Activated naive CD4-positive, alpha-beta T cell (primary cell): ENCODE measurements at regions not wholly inside any gene's neighbourhood (a gene's known extent, or its start where the extent isn't known, plus 50 kb on each side); places are given as distances from the start of the nearest gene placed in this dataset.

ENCODE experiments used
- DNase-seq, 4 experiments: peaks; one replicate each; lab custom pipeline; 2025; lab: John Stamatoyannopoulos, UW

DNA sequence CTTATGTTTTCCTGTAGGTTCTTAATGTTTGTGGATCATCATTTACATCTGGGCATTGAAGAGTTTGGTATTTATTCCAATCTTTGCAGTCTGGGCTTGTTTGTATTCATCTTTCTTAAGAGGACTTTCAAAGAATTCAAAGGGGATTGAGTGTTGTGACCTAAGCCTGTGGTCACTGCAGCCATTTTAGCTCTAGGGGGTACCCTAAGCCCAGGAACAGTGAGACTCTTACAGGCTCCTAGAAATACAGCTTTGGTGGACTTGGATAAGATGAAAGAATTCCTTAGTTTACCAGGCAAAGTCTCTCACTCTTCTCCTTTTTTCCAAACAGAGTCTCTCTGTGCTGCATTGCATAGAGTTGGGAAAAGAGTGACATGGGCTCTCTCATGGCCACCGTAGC is 2539.0 kb upstream of the PCDH20 start:
- no peak for DNase-seq

DNA sequence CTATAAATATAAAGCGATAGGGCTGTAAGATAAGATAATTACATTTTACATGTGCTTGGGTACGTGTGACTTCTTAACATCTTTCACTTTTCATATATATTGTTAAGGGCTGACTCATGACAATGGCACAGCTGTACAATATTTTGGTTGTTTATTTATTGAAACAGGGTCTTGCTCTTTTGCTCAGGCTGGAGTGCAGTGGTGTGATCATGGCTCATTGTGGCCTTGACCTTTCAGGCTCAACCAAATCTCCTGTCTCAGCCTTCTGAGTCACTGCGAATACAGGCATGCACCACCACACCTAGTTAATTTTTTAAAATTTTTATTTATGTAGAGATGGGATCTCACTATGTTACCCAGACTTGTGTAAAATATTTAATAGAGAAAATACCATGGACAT is 2532.4 kb upstream of the PCDH20 start:
- no peak for DNase-seq

DNA sequence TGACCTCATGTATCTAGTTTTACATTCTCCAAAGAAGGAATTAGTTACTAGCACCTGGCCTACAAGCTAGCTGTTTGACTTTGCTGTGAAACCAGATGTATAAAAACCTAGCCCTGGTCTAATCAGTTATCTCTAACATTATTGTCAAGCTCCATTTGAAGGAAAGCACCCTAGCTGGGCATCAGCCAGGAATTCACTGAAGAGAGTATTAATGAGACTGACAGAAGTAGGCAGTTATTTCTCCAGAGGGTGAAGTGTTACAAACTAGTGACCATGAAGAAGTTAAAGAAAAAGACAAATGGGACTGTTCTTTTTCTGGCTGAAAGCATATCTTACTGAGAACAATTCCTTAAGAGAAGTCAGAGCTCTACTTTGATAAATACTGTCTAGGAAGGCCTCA is 2529.3 kb upstream of the PCDH20 start:
- DNase-seq, result no peak

DNA sequence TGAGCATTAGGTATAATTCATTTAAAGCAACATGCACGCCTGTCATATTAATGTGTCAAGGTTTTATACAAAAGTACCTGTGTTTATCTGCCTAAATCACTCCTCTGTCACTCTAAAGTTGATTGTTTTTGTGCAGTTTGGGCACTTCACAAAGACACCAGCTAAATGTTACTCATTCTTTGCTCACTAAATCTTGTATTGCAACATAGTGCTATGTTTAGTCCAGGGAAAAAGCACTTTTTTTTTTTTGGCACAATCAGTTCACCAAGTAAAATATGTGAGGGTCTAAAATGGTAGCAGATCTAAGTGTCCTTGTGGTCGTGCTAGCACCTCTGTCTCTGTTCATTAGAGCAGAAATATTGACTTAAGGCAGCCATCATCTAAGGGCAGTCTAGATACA is 2526.7 kb upstream of the PCDH20 start:
- no peak for DNase-seq

DNA sequence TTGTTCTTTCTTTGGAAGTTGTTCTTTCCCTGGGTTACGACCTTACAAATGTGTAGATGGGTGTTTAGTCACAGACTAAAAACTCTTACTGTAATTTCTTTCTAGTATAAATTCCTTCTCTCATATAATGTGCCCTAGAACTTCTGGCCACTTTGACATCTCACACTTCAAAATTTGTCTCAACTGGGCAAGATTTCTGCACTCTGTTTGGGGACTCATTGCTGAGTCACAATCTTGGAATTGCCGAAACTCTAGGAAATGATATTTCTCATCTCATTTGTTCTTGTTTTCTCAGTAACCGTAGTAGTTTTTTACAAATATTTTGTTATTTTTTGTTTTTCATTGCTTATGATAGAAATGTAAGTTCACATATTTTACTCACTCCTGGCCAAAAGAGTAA is 2523.2 kb upstream of the PCDH20 start:
- DNase-seq, result no peak

DNA sequence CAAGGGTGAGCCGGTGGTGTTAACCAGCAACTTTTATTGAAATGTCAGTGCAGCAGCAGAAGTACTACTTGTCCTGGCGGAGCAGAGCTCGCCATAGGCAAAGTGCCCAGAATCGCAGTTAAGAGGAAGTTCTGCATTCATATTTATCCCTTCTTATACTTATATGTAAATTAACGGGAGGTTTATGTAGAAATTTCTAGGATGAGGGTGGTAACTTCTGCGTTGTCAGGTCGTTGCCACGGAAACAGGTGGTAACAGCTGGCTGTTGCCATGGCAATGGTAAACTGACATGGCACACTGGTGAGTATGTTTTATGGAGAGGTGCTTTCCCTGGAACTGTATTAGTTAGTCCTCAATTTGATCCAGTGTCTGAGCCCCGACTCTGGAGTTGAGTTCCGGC is 2494.9 kb upstream of the PCDH20 start:
- DNase-seq, result no peak

DNA sequence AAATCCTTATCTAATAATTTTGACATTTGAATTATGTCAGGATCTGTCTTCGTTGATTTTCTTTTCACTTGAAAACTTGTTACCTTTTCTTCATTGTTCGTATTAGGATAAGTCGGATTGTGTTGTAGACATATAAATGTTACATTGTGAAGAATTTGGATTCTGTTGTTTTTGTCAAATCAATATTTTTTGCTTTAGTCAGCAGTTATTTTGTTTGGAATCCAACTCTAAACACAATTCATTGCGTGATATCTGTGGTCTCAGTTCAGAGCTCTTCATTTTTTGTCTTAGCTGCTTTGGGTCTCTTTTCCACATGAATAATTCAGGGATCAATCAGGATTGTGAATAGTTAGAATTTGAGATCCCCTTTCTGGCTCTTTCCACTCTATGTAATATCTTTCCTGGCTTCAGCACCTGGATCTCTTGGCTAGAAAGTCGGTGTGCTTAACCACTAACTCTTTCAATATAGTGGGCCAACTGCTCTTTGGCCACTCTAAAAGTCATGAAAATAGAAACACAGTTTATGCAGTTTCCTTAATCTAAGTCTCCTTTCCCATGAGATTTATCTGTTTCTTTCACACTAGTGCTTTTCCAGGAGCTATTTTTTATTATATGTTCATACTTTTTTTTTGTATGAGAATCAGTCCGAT is 2494.2 kb upstream of the PCDH20 start:
- no peak for DNase-seq

DNA sequence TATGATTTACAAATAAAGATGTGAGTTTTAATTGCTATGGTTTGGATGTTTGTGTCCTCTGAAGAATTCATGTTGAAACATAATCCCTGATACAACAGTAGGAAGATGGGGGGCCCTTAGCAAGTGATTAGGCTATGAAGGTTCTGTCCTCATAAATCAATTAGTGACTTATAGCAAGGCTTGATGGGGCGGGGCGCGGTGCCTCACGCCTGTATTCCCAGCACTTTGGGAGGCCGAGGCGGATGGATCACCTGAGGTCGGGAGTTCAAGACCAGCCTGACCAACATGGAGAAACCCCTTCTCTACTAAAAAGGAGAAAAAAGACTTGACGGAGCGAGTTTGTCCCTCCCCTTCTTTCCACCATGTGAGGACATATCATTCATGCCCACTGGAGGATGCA is 2486.5 kb upstream of the PCDH20 start:
- DNase-seq, result no peak

DNA sequence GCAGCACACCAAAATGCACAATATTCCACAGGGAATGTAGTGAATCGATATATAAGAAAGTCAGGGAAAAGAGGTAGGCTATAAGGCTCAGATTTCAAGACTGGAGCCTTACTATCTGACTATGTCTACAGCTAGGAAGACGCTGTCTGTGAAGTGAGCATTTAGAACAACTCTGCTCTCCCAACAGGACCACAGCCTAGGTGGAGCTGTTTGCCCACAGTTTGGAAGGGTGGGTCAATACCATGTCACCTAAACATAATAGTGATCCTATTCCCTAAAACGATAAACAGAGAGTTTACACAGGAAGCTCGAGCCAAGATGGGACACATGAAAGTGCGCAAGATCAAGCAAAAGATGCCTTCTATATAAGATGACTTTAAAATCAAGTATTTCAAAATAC is 2486.0 kb upstream of the PCDH20 start:
- DNase-seq, result no peak

DNA sequence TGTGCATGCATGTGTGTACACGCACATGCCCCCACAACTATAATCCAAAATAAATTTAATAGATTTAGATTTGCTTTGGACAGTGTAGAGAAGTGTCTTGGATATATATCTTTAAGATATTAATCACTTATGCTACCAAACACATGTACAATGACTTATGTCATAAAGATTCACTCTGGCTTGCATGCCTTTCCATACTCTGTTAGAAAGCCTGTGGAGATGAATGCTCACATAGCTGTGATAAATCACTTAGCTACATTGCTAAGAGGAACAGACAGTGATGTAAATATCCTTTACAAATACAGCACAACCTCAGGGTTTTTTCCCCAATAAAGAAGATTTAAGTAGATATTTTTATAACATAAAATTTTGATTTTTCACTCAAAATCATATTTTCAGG is 2484.8 kb upstream of the PCDH20 start:
- no peak for DNase-seq

DNA sequence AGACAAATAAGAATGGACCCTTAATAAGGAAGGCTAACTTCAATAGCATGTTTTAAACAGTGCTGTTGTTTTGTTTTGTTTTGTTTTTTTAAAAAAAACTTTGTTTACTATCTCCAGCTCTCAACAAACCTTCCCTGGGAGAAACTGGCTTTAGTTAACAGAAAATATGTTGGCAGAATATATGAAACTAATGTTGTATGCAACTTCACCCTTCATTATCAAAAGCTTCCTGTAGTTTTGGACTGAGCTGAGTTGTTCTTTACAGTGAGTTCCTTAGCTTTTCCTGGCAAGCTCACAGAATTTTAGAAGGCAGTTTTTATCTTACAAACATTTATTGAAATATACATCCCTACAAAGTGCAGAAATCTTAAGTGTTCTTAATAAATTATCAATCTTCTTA is 2480.7 kb upstream of the PCDH20 start:
- no peak for DNase-seq

DNA sequence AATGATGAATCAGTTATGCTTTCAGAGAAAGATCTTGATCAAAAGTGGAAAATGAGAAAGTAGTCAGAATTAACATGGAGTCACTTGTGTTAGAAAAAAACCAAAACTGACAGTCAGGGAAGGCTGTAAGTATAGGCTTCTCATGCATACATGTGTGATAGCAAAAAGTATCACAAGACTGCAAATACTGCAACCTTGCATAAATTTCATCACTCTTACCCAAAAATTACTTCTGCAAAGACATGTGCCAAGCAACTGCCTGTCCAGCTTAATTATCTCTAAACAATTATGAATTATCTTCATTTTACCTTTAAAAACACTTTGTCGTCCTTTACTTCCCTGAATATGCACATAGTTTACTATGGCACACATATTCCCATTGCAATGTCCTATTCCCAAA is 2466.4 kb upstream of the PCDH20 start:
- DNase-seq, result no peak

DNA sequence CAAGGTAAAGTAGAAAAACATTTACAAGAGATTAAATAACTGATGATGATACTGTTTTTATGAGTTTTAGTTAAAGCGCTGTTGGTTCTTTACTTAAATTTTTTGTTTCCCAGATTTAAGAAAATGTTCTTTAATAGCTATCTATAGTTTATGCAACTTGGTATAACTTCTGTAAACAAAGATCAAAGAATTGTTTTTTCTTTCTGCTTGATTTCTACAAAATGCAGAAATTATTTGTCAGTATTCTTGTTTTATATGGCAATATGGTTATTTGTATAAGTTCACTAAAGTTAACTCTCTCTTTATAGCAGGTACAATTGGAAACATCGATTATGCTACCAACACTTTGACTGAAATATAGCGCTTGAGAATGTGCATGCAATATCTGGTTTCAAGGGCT is 2465.1 kb upstream of the PCDH20 start:
- no peak for DNase-seq

DNA sequence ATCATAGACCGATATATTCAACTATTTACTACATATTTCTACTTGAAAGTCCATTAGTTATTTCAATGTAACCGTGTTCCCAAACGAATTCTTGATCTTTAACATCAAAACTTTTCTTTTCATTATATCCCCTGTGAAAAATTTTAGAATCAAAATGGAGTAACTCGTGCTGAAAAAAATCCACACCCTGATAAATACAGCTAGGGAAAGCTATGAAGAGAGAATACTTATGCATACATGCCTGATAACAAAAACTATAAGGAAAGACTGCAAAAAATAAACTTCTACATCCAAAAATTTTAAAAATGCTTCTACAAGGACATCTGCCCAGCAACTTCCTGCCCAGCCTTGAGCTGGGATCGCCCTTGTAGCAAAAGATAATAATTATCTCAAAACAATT is 2458.3 kb upstream of the PCDH20 start:
- no peak for DNase-seq

DNA sequence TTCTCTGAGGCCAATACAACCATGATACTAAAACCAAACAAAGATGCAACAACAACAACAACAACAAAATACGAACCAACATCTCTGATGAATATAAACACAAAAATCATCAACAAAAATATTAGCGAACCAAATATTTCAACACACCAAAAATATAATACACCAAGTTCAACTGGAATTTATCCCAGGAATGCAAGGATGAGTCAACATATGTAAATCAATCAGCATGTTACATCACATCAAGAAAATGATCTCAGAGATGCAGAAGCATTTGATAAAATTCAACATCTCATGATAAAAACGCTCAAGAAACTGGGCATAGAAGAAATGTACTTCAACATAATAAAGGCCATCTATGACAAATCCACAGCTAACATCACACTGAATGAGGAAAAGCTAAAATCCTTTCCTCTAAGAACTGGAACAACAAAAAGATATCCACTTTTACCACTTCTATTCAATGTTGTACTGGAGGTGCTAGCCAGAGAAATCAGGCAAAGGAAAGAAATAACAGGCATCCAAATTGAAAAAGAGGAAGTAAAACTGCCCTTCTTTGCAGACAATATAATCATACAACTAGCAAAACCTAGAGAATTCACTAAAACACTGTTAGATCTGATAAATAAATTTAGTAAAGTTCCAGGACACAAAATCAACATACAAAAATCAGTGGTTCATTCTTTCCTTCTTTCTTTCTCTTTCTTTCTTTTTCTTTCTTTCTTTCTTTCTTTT is 2448.7 kb upstream of the PCDH20 start:
- no peak for DNase-seq

DNA sequence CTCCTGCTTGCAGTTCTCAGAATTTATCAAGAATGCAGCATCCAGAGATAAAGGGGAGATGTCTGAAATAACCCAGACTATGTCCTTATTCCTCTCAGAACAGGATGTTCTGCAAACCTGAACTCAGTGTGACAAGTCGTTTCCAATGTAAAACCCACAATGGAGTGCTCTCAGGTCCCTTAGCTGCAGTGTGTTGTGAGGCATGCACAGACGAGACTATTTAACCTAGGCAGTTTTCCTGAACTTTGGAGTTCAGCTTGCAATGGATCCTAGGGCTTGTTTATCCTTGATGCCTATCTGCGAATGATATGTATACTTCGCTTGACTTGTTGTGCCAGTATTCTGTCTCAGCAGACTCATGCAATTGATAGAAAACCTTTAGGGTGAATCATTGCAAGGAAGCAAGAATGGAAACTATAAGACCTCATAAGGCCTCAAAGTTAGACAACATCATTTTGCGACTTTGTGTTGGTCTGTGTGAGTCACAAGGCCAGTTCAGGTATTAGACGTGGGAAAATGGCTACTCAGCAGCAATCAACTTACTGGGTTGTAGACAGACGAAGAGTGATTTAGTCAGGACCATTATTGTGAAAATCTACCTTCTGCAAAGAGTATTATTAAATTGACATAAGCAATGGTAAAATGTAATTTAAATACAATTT is 2439.9 kb upstream of the PCDH20 start:
- DNase-seq, result no peak

DNA sequence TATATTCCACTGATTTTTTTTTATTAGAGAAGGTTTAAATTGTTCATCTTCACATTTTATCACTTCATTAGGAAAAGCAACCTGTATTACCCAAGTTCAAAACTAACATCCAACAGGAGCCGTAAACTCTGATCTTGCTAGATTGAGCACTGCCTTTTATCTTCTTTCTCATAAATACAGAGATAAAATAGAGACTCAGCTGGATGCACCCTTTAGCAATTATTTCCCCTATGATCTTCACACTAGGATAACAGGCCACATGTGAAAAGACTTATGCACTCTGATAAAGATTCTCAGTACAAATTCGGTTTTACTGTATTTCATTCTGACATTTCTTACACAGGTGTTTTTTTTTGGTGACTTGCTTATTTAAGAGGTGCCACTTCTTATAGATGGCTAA is 2438.2 kb upstream of the PCDH20 start:
- no peak for DNase-seq

DNA sequence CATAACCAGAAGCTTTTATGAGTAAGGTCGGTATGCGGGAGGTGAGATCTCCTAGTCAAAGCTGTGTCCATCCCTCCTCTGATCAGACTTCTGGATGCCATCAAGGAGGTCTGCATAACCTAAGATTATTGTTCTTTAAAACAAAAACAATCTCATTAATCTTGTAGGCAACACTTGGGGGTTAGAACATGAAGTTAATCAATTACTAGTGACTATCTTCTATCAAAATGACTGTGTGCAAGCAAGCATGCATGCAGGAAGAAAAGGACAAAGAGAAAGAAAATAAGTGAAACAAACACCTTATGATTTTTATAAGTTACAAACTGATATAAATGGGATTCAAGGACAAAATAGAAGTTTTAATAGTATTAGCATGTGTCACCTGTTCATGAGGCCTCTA is 2435.9 kb upstream of the PCDH20 start:
- no peak for DNase-seq

DNA sequence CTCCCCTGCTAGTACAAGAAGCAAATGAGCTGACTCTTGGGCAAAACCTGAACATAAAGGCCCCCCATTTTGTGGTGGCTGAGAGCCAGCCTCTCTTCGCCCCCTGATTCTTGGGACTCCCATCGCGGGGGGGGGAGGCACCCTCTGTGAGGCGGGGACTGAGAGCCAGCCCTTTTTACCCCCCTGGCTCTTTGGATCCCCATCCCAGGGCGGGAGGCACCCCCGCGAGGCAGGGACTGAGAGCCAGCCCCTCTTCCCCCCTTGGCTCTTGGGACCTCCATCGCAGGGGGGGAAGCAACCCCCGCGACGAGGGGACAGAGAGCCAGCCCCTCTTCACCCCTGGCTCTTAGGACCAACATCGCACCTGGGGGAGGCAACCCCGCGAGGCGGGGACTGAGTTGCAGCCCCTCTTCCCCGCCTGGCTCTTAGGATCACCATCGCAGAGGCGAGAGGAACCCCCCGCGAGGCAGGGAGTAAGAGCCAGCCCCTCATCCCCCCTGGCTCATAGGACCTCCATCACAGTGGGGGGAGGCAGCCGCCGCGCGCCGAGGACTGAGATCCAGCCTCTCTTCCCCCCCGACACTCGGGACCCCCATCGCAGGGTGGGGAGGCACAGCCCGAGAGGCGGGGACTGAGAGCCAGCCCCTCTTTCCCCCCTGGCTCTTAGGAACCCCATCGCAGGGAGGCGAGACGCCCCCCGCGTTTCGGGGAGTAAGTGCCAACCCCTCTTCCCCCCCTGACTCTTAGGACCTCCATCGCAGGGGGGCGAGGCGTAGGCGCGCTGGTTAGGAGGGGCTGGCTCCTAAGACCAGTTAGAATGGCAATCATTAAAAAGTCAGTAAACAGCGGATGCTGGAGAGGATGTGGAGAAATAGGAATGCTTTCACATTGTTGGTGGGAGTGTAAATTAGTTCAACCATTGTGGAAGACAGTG is 2428.4 kb upstream of the PCDH20 start:
- DNase-seq, result no peak

DNA sequence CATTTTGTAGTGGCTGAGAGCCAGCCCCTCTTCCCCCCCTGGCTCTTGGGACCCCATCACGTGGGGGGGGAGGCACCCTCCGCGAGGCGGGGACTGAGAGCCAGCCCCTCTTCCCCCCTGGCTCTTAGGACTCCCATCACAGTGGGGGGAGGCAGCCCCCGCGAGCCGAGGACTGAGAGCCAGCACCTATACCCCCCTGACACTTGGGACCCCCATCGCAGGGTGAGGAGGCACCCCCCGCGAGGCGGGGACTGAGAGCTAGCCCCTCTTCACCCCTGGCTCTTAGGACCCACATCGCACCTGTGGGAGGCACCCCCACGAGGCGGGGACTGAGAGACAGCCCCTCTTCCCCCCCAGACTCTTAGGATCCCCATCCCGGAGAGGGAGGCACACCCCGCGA is 2426.5 kb upstream of the PCDH20 start:
- DNase-seq, result no peak

DNA sequence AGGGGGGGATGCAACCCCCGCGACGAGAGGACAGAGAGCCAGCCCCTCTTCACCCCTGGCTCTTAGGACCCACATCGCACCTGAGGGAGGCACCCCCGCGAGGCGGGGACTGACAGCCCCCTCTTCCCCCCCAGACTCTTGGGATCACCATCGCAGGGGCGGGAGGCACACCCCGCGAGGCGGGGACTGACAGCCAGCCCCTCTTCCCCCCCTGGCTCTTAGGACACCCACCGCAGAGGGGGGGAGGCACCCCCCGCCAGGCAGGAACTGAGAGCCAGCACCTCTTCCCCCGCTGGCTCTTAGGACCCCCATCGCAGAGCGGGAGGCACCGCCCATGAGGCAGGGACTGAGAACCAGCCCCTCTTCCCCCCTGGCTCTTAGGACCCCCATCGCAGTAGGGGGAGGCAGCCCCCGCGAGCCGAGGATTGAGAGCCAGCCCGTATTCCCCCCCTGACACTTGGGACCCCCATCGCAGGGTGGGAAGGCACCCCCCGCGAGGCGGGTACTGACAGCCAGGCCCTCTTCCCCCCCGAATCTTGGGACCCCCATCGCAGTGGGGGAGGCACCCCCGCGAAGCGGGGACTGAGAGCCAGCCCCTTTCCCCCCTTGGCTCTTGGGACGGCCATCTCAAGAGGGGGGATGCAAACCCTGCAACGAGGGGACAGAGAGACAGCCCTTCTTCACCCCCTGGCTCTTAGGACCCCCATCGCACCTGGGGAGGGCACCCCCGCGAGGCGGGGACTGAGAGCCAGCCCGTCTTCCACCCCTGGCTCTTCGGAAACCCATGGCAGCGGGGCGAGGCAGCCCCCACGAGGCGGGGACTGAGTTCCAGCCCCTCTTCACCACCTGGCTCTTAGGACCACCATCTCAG is 2425.1 kb upstream of the PCDH20 start:
- DNase-seq, result no peak
